ENCODE measurements at regions not wholly inside any gene's neighbourhood (a gene's known extent, or its start where the extent isn't known, plus 50 kb on each side); places are given as distances from the start of the nearest gene placed in this dataset.

GRCh38 chr20:48217190-48217589 is 431.9 kb upstream of the SULF2 start:
- TF ChIP-seq CTCF (conservative IDR thresholded peaks at IDR 0.05) (no peak), EZH2 (IDR thresholded peaks at IDR 0.05; ENCODE audit: low read depth) (no peak)
